ENCODE measurements at regions not wholly inside any gene's neighbourhood (a gene's known extent, or its start where the extent isn't known, plus 50 kb on each side); places are given as distances from the start of the nearest gene placed in this dataset.
A peak's percentile ranks its signal among the peaks of the same experiment; 100 is the strongest.

DNA sequence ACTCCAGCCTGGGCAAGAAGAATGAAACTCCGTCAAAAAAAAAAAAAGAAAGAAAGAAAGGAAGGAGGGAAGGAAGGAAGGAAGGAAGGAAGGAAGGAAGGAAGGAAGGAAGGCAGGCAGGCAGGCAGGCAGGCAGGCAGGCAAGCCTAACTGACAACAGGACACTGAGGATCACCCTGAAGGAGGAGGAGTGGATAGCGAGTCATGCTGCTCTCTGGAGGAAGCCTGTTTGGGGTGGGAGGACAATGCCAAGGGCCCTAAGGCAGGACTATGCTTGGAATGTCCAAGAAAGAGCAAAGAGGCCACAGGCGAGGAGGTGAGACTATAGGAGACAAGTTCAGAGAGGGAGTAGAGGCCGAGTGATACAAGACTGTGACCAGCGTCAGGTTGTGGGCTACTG lies 107.0 kb upstream of the PARD3 start:
- DNase-seq (ENCODE audit: low spot score) = no peak
- CTCF ChIA-PET = interaction anchor here (0.6 kb wide), 1 partner anchor 37 kb away, joined by 4 read pairs; no protein-coding TSS in a partner anchor
- no peak overlapping the region for H3K27ac ChIP-seq
- no peak for TF ChIP-seq CTCF (conservative IDR thresholded peaks at IDR 0.05; ENCODE audit: low read depth)
- POLR2A ChIA-PET (ENCODE audit: low non-redundant PET) = no interaction called here

DNA sequence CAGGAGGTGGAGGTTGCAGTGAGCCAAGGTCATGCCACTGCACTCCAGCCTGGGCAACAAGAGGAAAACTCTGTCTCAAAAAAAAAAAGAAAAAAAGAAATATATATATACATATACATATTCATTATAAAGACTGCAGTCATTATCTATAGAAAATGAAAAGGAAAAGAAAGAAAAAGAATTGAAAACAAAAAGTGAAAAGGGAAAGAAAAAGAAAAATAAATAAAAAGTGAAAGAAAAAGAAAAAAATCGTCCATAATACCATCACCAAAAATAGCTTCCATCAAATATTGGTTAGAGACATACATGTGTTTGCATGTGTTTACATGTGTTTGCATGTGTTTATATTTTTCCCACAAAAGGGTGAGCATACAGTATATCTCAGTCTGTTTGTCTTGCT lies 105.5 kb upstream of the PARD3 start:
- ChIA-PET CTCF (interaction anchor here (0.6 kb wide), 1 partner anchor 10 kb away, joined by 4 read pairs; no protein-coding TSS in a partner anchor), POLR2A (ENCODE audit: low non-redundant PET) (no interaction called here)

GRCh38 chr10:34918776-34919315 lies 103.8 kb upstream of the PARD3 start:
- POLR2A ChIA-PET (ENCODE audit: low non-redundant PET) = no interaction called here
- DNase-seq (ENCODE audit: low spot score) = no peak
- no peak overlapping the region for H3K27ac ChIP-seq

More for the DNA sequence above, 105.5 kb upstream of the PARD3 start:
- DNase-seq (ENCODE audit: low spot score) = no peak
- H3K27ac ChIP-seq = no peak overlapping the region
- TF ChIP-seq CTCF (conservative IDR thresholded peaks at IDR 0.05; ENCODE audit: low read depth) = no peak

DNA sequence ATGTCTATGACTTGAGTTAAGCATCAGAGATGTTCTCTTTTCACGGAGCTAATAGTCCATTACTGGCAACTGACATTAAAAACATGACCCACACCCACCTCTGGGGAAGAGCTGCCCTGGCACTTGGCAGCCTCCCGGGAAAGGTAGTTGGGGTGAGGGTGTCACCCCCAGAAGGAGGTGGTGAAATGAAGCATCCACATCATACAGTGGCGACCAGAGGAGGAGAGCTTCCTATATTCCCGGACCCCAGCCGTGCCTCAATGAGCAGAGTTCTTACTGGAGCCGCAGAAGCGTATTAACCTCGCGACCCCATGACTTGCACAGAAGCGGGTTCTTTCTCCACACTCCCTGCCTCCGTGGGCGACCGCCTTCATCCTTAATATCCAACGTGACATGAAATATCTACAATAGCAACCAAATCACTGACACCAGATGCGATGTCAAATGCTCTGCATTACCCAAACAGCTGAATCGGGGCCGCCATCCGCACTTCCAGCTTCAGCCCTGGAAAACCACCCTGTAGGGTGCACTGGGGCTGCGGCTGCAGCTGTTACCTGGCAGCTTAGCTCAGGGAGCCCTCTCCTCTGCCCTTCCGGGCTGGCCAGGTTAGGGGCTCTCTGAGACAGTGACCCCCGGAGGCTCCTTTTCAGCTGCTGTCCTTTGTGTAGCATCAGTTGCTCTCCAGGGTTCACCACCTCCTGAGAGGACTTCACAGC lies 103.1 kb upstream of the PARD3 start:
- no peak for DNase-seq (ENCODE audit: low spot score)
- ChIA-PET CTCF (interaction anchor here (0.6 kb wide), 2 partner anchors 21 to 178 kb away, joined by 4 read pairs; no protein-coding TSS in a partner anchor), POLR2A (ENCODE audit: low non-redundant PET) (no interaction called here)
- TF ChIP-seq CTCF (conservative IDR thresholded peaks at IDR 0.05; ENCODE audit: low read depth) = no peak
- no peak overlapping the region for H3K27ac ChIP-seq

More at GRCh38 chr10:34918776-34919315, 103.8 kb upstream of the PARD3 start:
- TF ChIP-seq CTCF (conservative IDR thresholded peaks at IDR 0.05; ENCODE audit: low read depth) = no peak
- CTCF ChIA-PET = no interaction called here

- ChIA-PET CTCF (interaction anchor here (0.7 kb wide), 1 partner anchor 181 kb away, joined by 5 read pairs; no protein-coding TSS in a partner anchor), POLR2A (ENCODE audit: low non-redundant PET) (no interaction called here)
- DNase-seq (ENCODE audit: low spot score) = peak; percentile 38
- H3K27ac ChIP-seq = no peak overlapping the region
- no peak for TF ChIP-seq CTCF (conservative IDR thresholded peaks at IDR 0.05; ENCODE audit: low read depth)
Observed at GRCh38 chr10:34916314-34916713, 101.2 kb upstream of the PARD3 start.

DNA sequence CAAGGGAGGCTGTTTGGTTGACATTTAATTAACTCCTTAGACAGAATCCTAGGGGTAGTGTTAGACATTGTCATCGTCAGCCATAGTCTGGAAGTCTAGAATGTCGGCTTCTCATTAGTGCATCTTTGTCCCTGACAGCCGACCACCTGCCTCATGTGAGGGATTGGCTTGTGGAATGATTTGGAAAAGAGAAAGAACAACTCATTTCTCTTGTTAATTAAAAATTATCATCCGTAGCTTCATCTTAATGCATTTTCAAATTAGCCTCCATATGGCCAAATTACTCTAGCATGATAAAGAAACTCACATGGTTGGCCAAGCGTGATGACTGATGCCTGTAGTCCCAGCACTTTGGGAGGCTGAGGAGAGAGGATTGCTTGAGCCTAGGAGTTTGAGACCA lies 97.7 kb upstream of the PARD3 start:
- DNase-seq (ENCODE audit: low spot score) = no peak
- ChIA-PET CTCF (interaction anchor here (0.6 kb wide), 2 partner anchors 47 to 1004 kb away, joined by 3 to 4 read pairs; no protein-coding TSS in a partner anchor), POLR2A (ENCODE audit: low non-redundant PET) (no interaction called here)
- TF ChIP-seq CTCF (conservative IDR thresholded peaks at IDR 0.05; ENCODE audit: low read depth) = no peak
- no peak overlapping the region for H3K27ac ChIP-seq

Measured in RWPE1 (cell line).